Cardiac muscle cell (in vitro differentiated cells and primary cell): ENCODE measurements at regions not wholly inside any gene's neighbourhood (a gene's known extent, or its start where the extent isn't known, plus 50 kb on each side); places are given as distances from the start of the nearest gene placed in this dataset.

ENCODE experiments used
- DNase-seq, 2 donors: peaks; one replicate each; pipeline versions ENCODE4 v3.0.0 to v3.0.0-alpha.2; 2010 to 2017; ENCODE audit warnings: low read depth in 1 of 2, low spot score in 1 of 2
- H3K27ac ChIP-seq: fragments of 200-600 bp; sonication (generic); 2 replicates; pipeline ENCODE4 v1.5.1; 2016
- H3K27me3 ChIP-seq: fragments of 200-600 bp; sonication (generic); 2 replicates; pipeline ENCODE4 v1.6.0; 2016; ENCODE audit warnings: control low read depth
- H3K36me3 ChIP-seq: fragments of 200-600 bp; sonication (generic); 2 replicates; pipeline ENCODE4 v1.5.1; 2016; ENCODE audit warnings: control low read depth
- H3K4me1 ChIP-seq: fragments of 200-600 bp; sonication (generic); 2 replicates; pipeline ENCODE4 v1.8.1; 2017; ENCODE audit warnings: low read depth, mild to moderate bottlenecking, mixed run types
- H3K4me3 ChIP-seq: fragments of 200-600 bp; sonication (generic); 2 replicates; pipeline ENCODE4 v1.5.1; 2016; ENCODE audit warnings: mild to moderate bottlenecking
- H3K9me3 ChIP-seq: fragments of 200-600 bp; sonication (generic); 2 replicates; pipeline ENCODE4 v1.5.1; 2017; ENCODE audit warnings: low read depth, mild to moderate bottlenecking, control low read depth
- TF ChIP-seq, protein P1 (sequence below): IDR thresholded peaks from 2 replicates; pipeline ENCODE4 v1.5.1; 2012; ENCODE audit warnings: low read depth, mild to moderate bottlenecking, low read length

DNA sequence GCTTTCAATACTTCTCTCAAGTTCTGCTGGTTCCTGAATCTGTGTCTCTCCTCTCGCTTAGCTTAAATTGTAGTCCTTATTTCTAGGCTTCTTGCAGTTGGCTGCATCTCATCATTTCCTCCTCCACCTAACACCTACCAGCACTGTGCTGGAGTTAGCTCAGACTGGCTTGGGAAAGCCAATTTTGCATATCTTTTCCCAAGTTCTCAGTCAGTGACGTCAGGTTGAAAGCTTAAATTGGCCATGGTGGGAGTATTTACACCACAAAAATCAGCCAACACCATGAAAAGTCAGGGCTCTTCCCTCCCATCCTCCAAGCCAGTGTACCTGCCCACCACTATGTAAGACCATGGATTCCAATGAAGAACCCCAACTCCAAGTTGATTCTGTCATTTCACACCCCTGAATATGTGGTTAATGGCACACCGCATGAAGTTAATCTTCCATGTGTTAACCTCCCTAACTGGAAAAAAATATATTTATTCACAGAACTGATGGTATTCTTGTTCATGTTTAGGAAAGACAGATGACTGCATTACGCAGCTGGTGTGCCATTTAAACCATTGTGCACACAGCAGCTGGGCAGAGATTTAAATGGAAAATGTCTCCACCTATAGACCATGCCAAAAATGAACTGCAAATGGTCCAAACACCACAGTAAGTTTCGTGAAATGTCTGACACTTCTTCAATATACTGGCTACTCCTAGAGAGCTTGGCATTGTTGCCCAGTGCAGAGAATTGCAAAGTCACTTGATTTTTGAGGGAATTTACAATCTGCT, 274.1 kb upstream of the MAP3K7 start:
- H3K27me3 ChIP-seq = no peaks in the 10 kb centered on the region
- TF ChIP-seq, protein P1, sequence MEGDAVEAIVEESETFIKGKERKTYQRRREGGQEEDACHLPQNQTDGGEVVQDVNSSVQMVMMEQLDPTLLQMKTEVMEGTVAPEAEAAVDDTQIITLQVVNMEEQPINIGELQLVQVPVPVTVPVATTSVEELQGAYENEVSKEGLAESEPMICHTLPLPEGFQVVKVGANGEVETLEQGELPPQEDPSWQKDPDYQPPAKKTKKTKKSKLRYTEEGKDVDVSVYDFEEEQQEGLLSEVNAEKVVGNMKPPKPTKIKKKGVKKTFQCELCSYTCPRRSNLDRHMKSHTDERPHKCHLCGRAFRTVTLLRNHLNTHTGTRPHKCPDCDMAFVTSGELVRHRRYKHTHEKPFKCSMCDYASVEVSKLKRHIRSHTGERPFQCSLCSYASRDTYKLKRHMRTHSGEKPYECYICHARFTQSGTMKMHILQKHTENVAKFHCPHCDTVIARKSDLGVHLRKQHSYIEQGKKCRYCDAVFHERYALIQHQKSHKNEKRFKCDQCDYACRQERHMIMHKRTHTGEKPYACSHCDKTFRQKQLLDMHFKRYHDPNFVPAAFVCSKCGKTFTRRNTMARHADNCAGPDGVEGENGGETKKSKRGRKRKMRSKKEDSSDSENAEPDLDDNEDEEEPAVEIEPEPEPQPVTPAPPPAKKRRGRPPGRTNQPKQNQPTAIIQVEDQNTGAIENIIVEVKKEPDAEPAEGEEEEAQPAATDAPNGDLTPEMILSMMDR = no peak

DNA sequence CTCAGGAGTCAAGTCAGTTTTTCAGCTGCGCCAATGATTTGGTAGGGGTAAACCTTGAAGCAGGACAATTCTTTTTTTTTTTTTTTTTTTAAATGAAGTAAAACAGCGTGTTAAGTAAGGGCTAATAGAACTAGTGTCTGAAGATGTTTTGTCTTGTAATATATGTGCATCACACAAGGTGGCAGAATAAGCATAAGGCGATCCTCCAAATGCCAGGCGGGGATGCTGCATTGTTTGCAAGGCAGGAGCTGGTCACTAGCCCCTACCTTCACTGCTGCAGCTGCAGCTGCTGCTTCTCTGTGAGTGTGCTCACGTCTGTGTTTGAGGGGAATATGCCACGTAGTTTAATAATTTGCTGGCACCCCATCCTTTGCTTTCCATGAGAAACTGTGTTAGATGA, 272.7 kb upstream of the MAP3K7 start:
- H3K4me3 ChIP-seq = no peak overlapping the region
- no peaks in the 10 kb centered on the region for H3K36me3 ChIP-seq
- H3K9me3 ChIP-seq = no peaks in the 10 kb centered on the region
- H3K4me1 ChIP-seq = peaks cover 6% of the 10 kb centered on the region
- no peaks in the 10 kb centered on the region for H3K27me3 ChIP-seq
- no peak overlapping the region for H3K27ac ChIP-seq
- TF ChIP-seq, protein P1 = no peak
- DNase-seq = peak in 1 of 2 donors; percentile 11

More for the DNA sequence above, 274.1 kb upstream of the MAP3K7 start:
- H3K4me3 ChIP-seq = no peak overlapping the region
- H3K9me3 ChIP-seq = no peaks in the 10 kb centered on the region
- no peaks in the 10 kb centered on the region for H3K36me3 ChIP-seq
- DNase-seq = peak; percentile 12 to 21
- no peak overlapping the region for H3K27ac ChIP-seq
- peaks cover 12% of the 10 kb centered on the region for H3K4me1 ChIP-seq

DNA sequence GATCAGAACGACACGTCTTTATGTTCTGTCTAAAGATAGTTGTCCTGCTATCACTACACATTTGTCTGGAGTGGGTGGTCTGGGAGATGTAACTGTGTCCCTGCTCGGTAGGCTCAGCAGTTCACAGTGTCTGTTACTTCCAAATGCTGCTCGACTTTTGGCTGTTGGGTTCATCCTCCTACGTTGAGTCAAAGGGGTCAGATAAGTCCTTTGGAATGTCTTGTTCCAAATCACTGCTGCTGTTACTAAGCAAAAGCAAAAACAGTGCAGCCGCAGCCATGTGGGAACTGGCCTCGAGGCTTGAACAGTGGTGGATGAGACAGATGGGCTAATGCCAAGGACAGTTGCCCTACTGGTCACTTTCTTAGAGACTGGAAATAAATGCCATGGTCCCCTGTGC, 272.2 kb upstream of the MAP3K7 start:
- no peak for DNase-seq
- Histone ChIP-seq H3K4me1 (peaks cover 6% of the 10 kb centered on the region), H3K36me3 (no peaks in the 10 kb centered on the region), H3K27ac (no peak overlapping the region), H3K4me3 (no peak overlapping the region), H3K27me3 (no peaks in the 10 kb centered on the region), H3K9me3 (no peaks in the 10 kb centered on the region)
- TF ChIP-seq, protein P1 = no peak

DNA sequence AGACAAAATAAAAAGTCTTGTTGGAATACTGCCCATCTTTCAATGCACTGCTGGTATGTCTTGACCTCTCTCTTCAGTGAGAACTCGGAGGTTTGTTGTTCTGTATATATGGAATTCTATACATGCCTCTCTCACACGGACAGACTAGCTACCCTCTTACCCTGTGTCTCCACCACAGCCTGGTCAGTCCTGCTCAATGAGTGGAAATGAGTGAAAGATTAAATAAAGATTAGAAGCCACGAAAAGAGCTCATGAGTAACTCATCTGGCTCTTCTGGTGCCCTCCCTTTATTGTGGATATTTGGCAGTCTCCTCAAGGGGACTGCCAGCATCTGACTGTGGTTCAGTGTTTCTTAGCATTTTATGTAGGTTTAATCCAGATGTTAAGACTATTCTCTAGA, 262.8 kb upstream of the MAP3K7 start:
- no peaks in the 10 kb centered on the region for H3K36me3 ChIP-seq
- no peaks in the 10 kb centered on the region for H3K4me1 ChIP-seq
- H3K27ac ChIP-seq = no peak overlapping the region
- no peaks in the 10 kb centered on the region for H3K9me3 ChIP-seq
- DNase-seq = no peak
- TF ChIP-seq, protein P1 = no peak
- H3K27me3 ChIP-seq = no peaks in the 10 kb centered on the region
- no peak overlapping the region for H3K4me3 ChIP-seq

DNA sequence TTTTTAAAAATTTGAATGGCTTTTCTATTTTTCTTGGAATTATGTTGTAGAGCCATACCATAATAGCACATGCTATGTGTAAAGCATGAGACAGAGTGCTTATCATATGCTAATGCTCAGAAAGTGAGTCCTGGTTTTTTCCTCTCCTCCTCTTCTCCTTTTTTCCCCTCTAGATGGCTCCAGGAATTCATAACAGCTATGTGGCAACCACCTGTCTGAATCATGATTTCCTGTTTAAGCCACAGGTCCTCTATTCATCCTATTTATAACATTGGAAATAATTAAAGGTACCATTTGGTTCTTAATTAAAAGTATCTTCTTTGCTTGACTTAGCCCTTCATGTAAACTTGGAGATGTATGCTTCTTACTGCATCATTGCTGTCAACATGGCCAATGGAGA, 260.0 kb upstream of the MAP3K7 start:
- Histone ChIP-seq H3K4me3 (no peak overlapping the region), H3K4me1 (no peaks in the 10 kb centered on the region), H3K9me3 (no peaks in the 10 kb centered on the region), H3K36me3 (no peaks in the 10 kb centered on the region), H3K27ac (no peak overlapping the region), H3K27me3 (no peaks in the 10 kb centered on the region)
- no peak for DNase-seq
- TF ChIP-seq, protein P1 = no peak
